GM21825 (cell line): ENCODE measurements at regions not wholly inside any gene's neighbourhood (a gene's known extent, or its start where the extent isn't known, plus 50 kb on each side); places are given as distances from the start of the nearest gene placed in this dataset.
"Not testable (repeated sequence)": the region's sequence is repeated elsewhere in the genome, so short reads cannot be mapped to it uniquely, and the experiment has no call there.

Experiments
- ATAC-seq: cut with Tn5 transposase; IDR thresholded peaks from one replicate; pipeline ENCODE4 v1.9.1; 2021; ENCODE audit warnings: mild to moderate bottlenecking, moderate library complexity; ENCODE audit not compliant: unreplicated experiment

DNA sequence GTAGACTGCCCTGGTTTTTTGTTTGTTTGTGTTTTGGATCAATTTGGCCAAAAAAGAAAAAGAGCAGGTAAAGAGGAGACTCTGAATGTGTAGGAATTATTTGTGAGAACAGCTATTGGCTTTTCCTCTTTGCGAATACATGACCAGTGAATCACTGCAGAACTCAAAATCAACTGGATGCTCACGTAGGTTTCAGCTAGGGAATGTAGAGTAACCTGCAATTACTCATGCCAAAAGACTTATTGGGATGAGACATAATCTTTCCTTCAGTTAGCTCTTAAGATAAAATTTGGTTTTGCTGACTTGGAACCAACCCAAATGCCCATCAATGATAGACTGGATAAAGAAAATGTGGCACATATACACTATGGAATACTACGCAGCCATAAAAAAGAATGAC is 348.0 kb downstream of the NPR3 start:
- no peak for ATAC-seq

GRCh38 chr5:33065131-33065530 is 354.0 kb downstream of the NPR3 start:
- no peak for ATAC-seq

GRCh38 chr5:33067291-33067690 is 356.2 kb downstream of the NPR3 start:
- ATAC-seq: no peak

DNA sequence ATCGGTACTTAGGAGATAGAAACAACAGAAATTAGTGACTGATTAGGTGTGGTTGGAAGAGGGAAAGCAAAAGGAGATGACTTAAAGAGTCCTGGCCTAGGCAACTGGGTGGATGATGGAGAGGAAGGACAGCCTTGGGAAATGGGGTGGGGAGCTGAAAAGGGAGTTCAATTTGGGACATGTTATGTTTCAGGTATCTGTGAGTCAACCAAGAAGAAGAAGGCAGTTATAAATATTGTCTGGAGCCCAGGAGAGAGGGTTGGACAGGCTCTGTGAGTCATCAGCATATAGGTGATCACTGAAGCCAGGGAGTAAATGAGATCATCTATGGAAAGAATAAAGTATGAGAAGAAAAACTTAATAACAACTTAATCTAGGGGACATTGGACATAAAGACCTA is 357.7 kb downstream of the NPR3 start:
- ATAC-seq: no peak

- ATAC-seq: no peak
These were observed 361.2 kb downstream of the NPR3 start for GRCh38 chr5:33072296-33072695.

GRCh38 chr5:33072726-33073125 is 361.6 kb downstream of the NPR3 start:
- ATAC-seq: no peak

- no peak for ATAC-seq
These were observed 362.8 kb downstream of the NPR3 start for GRCh38 chr5:33073881-33074327.

GRCh38 chr5:33074548-33074947 is 363.4 kb downstream of the NPR3 start:
- no peak for ATAC-seq

DNA sequence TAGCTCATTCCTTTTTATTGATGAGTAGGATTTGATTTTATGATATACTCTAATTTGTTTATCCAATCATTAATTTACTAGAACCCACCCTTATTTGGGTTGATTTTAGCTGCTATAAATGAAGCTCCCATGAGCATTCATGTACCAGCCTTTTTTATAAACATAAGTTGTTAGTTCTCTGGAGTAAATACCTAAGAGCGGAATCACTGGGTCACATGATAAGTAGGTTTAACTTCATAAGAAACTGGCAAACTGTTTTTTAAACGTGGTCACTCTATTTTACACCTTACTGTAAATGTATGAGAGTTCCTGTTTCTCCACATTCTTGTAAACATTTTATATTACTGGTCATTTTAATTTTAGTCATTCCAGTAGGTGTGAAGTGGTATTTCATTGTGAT is 364.6 kb downstream of the NPR3 start:
- ATAC-seq: no peak

GRCh38 chr5:33079548-33079947 is 361.2 kb upstream of the TARS1 start:
- no peak for ATAC-seq

GRCh38 chr5:33080287-33080686 is 360.5 kb upstream of the TARS1 start:
- ATAC-seq: no peak

DNA sequence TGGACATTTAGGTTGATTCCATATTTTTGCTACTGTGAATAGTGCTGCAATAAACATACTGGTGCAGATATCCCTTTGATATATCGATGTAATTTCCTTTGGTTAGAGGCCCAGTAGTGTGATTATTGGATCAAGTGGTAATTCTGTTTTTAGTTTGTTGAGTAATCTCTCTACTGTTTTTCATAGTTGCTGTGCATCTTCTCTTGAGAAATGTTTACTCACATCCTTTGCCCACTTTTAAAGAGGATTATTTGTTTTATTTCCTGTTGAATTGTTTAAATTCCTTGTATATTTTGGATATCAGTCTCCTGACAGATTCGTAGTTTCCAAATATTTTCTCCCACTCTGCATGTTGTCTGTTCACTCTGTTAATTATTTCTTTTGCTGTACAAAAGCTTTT is 352.6 kb upstream of the TARS1 start:
- ATAC-seq: no peak

DNA sequence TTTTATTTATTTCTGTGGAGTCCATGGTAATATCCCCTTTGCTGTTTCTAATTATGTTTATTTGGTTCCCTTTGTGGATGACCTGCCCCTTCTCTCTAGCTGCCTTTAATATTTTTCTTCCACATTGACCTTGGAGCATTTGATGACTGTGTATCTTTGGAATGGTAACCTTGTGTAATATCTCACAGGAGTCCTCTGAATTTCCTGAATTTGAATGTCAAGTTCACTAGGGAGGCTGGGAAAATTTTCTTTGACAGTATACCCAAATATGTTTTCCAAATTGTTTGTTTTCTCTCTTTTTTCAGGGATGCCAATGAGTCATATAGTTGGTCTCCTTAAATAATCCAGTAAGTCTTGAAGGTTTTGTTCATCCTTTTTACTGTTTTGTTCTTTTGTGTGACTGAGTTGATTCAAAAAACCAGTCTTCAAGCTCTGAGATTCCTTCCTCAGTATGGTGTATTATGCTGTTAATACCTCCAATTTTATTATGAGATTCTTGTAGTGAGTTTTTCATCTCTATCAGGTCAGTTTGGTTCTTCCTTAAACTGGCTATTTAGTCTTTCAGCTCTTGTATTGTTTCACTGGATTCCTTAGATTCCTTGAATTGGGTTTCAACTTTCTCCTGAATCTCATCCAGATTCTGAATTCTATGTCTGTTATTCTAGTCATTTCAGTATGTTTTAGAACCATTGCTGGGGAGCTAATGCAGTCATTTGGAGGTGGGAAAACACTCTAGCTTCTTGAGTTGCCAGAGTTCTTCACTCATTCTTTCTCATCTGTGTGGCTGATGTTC is 349.0 kb upstream of the TARS1 start:
- ATAC-seq: no peak

GRCh38 chr5:33092719-33093118 is 348.0 kb upstream of the TARS1 start:
- ATAC-seq: no peak

- no peak for ATAC-seq
These were observed 338.2 kb upstream of the TARS1 start for GRCh38 chr5:33102551-33102950.

GRCh38 chr5:33105521-33105941 is 335.2 kb upstream of the TARS1 start:
- ATAC-seq: no peak

DNA sequence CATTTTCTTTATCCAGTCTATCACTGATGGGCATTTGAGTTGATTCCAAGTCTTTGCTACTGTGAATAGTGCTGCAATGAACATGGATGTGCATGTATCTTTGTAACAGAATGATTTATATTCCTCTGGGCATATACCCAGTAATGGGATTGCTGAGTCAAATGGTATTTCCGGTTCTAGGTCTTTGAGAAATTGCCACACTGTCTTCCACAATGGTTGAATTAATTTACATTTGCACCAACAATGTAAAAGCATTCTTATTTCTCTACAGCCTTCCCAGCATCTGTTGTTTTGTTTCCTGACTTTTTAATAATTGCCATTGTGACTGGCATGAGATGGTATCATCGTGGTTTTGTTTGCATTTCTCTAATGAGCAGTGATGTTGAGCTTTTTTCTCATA is 330.3 kb upstream of the TARS1 start:
- not testable (repeated sequence) for ATAC-seq

DNA sequence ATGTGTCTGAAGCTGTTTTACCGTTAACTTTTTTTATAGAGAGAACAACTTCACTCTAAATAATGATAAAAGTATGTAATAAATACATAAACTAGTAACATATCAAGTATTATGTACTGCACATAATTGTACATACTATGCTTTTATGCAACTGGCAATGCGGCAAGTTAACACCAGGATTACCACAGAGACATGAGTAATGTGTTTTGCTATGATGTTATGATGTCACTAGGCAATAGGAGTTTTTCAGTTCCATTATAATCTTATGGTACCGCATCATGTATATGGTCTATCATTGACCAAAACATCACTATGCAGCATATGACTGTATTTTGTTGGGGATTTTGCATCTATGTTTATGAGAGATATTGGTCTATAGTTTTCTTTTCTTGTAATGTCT is 326.4 kb upstream of the TARS1 start:
- no peak for ATAC-seq

- no peak for ATAC-seq
These were observed 325.3 kb upstream of the TARS1 start for GRCh38 chr5:33115467-33115866.

GRCh38 chr5:33118761-33119415 is 321.9 kb upstream of the TARS1 start:
- ATAC-seq: no peak

GRCh38 chr5:33120671-33121070 is 320.1 kb upstream of the TARS1 start:
- ATAC-seq: no peak

GRCh38 chr5:33129309-33129708 is 311.5 kb upstream of the TARS1 start:
- ATAC-seq: no peak
